ENCODE measurements at regions not wholly inside any gene's neighbourhood (a gene's known extent, or its start where the extent isn't known, plus 50 kb on each side); places are given as distances from the start of the nearest gene placed in this dataset.

DNA sequence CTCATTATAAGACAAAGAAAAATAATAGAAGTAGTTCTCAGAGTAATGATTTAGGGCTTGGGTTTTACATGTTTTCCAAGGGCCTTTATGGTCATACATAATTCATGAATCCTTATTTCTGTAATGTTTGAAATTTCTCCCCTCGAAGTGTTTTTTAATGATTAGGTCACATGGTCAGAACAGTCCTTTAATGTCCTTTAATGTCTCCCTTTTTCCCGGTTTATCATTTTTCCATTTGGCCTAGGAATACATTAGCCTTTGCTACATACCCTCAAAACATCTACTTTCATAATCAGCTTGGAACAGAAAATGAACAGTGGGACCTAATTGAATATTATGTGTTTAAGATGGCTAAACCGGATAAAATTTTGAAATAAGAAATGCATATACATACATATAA, 159.9 kb upstream of the ROBO2 start:
- POLR2A ChIA-PET: no interaction called here
- H3K4me3 ChIP-seq (ENCODE audit: low read depth, low read length): no peak overlapping the region
- H3K27ac ChIP-seq (ENCODE audit: low read depth, low read length): no peak overlapping the region
- H3K9me3 ChIP-seq (ENCODE audit: control insufficient read depth, insufficient read depth, low read length): no peaks in the 10 kb centered on the region
- CTCF ChIA-PET: no interaction called here
- TF ChIP-seq, protein P1, sequence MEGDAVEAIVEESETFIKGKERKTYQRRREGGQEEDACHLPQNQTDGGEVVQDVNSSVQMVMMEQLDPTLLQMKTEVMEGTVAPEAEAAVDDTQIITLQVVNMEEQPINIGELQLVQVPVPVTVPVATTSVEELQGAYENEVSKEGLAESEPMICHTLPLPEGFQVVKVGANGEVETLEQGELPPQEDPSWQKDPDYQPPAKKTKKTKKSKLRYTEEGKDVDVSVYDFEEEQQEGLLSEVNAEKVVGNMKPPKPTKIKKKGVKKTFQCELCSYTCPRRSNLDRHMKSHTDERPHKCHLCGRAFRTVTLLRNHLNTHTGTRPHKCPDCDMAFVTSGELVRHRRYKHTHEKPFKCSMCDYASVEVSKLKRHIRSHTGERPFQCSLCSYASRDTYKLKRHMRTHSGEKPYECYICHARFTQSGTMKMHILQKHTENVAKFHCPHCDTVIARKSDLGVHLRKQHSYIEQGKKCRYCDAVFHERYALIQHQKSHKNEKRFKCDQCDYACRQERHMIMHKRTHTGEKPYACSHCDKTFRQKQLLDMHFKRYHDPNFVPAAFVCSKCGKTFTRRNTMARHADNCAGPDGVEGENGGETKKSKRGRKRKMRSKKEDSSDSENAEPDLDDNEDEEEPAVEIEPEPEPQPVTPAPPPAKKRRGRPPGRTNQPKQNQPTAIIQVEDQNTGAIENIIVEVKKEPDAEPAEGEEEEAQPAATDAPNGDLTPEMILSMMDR (IDR thresholded peaks at IDR 0.05; ENCODE audit: low read depth, low read length): no peak
- no peaks in the 10 kb centered on the region for H3K27me3 ChIP-seq (ENCODE audit: control insufficient read depth, insufficient read depth, low read length)
- DNase-seq (ENCODE audit: low read depth, low spot score): no peak

DNA sequence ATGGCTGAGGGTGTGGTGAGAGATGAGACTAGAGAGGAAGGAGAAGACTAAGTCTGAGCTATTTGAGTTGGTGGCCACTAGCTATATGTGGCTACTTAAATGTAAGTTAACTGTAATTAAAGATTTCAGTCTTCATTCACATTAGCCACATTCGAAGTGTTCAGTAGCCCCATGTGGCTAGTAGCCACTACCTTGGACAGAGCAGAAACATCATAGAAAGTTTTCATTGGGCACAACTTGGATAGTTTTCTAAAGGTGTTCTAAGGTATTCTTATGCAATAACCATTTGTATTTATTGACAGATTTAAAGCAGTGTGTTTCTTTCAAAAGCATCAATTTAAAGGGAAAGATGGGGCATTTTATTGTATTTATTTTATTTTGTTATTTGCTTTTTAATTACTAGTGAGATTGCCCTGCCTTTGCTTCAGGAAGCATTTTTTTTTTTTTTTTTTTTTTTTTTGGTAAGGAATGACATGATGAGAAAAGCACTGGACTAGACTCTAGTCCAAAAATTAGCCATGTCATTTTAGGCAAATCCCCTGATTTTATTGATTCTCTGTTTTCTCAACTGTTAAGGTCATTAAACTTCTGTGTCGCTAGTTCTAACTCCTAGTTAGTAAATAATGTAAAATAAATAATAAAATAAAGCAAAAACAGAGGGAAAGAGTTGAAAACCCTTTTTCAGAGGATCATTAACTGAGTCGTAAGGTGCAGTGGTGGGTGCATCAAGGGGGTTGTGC, 153.0 kb upstream of the ROBO2 start:
- TF ChIP-seq, protein P1 (IDR thresholded peaks at IDR 0.05; ENCODE audit: low read depth, low read length): no peak
- Histone ChIP-seq H3K9me3 (ENCODE audit: control insufficient read depth, insufficient read depth, low read length) (no peaks in the 10 kb centered on the region), H3K27ac (ENCODE audit: low read depth, low read length) (no peak overlapping the region), H3K4me3 (ENCODE audit: low read depth, low read length) (no peak overlapping the region), H3K27me3 (ENCODE audit: control insufficient read depth, insufficient read depth, low read length) (no peaks in the 10 kb centered on the region)
- POLR2A ChIA-PET: no interaction called here
- DNase-seq (ENCODE audit: low read depth, low spot score): no peak
- CTCF ChIA-PET: interaction anchor here (0.6 kb wide), 1 partner anchor 848 kb away, joined by 4 read pairs; no protein-coding TSS in a partner anchor

DNA sequence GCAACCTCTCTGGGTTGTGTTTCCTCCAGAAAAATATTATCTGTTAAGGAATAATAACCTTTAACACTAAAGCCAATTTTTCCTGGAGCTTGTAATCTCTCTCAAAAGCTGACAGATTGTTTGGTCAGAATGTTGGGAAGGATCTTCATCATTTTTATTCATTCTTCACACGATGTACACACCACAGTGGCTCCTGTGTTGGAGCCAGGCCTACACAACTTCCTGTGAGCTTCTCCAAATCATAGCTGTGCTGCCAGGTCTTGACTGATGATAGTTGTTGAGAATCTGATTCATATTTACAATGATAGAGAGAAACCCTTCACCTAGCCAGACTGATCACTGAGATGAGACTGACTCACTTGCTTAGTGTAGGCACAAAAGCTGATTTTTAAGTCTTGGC, 151.0 kb upstream of the ROBO2 start:
- ChIA-PET POLR2A (no interaction called here), CTCF (no interaction called here)
- Histone ChIP-seq H3K4me3 (ENCODE audit: low read depth, low read length) (no peak overlapping the region), H3K9me3 (ENCODE audit: control insufficient read depth, insufficient read depth, low read length) (no peaks in the 10 kb centered on the region), H3K27ac (ENCODE audit: low read depth, low read length) (no peak overlapping the region), H3K27me3 (ENCODE audit: control insufficient read depth, insufficient read depth, low read length) (no peaks in the 10 kb centered on the region)
- DNase-seq (ENCODE audit: low read depth, low spot score): no peak
- TF ChIP-seq, protein P1 (IDR thresholded peaks at IDR 0.05; ENCODE audit: low read depth, low read length): no peak

DNA sequence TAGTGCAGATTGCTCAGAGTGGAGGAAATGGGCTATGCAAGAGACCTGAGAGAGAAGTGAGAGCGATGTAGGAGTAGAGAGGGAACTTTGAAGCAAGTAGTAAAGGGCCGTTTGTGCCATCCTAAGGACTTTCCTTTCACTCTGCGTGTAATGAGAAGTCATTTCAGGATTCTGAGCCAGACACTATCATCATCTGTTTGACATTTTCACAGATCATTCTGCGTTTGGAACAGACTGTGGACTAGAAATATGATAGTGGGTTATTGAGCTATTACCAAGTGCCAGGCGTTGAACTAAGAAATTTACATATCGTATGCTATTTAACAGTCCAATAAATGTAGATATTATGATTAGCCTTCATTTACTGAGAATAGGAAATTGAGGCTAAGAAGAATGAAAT, 150.0 kb upstream of the ROBO2 start:
- Histone ChIP-seq H3K4me3 (ENCODE audit: low read depth, low read length) (no peak overlapping the region), H3K27ac (ENCODE audit: low read depth, low read length) (no peak overlapping the region), H3K27me3 (ENCODE audit: control insufficient read depth, insufficient read depth, low read length) (no peaks in the 10 kb centered on the region), H3K9me3 (ENCODE audit: control insufficient read depth, insufficient read depth, low read length) (no peaks in the 10 kb centered on the region)
- ChIA-PET POLR2A (no interaction called here), CTCF (no interaction called here)
- DNase-seq (ENCODE audit: low read depth, low spot score): no peak
- TF ChIP-seq, protein P1 (IDR thresholded peaks at IDR 0.05; ENCODE audit: low read depth, low read length): no peak

DNA sequence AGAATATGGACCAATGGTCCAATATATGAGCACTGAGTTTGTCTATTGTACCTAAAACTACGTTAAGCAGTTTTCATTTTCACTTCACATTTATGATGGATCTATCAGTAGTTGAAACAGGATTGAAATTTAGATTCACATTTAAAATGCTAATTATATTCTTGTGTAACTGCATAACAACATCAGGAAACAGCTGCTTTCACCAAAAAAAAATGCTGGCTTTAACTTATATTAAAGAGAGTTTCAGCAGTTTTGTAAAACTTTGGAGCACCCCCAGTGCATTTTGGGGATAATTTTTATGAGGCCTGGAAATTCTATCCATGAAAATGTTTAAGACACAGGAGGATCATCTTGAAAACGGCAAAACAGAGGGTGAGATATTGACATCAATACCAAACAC, 142.8 kb upstream of the ROBO2 start:
- DNase-seq (ENCODE audit: low read depth, low spot score): no peak
- Histone ChIP-seq H3K27ac (ENCODE audit: low read depth, low read length) (no peak overlapping the region), H3K27me3 (ENCODE audit: control insufficient read depth, insufficient read depth, low read length) (no peaks in the 10 kb centered on the region), H3K4me3 (ENCODE audit: low read depth, low read length) (no peak overlapping the region), H3K9me3 (ENCODE audit: control insufficient read depth, insufficient read depth, low read length) (no peaks in the 10 kb centered on the region)
- POLR2A ChIA-PET: no interaction called here
- CTCF ChIA-PET: no interaction called here
- TF ChIP-seq, protein P1 (IDR thresholded peaks at IDR 0.05; ENCODE audit: low read depth, low read length): no peak
